H9 (cell line): ENCODE measurements at regions not wholly inside any gene's neighbourhood (a gene's known extent, or its start where the extent isn't known, plus 50 kb on each side); places are given as distances from the start of the nearest gene placed in this dataset.

Experiments used
- DNase-seq: peaks from one replicate; pipeline ENCODE4 v3.0.0-alpha.2; 2017
- H2AFZ ChIP-seq: one replicate; pipeline ENCODE4 v1.6.1; 2013; ENCODE audit warnings: mild to moderate bottlenecking, low read length, control low read depth, moderate library complexity
- H2AK5ac ChIP-seq: 2 replicates; pipeline ENCODE4 v1.6.1; 2013; ENCODE audit warnings: low read length, control low read depth, mixed read lengths; ENCODE audit not compliant: insufficient read length
- H2BK120ac ChIP-seq: one replicate; pipeline ENCODE4 v1.6.1; 2013; ENCODE audit warnings: low read depth, mild to moderate bottlenecking, low read length, control low read depth, inconsistent platforms; ENCODE audit not compliant: poor library complexity, severe bottlenecking
- H2BK12ac ChIP-seq: 2 replicates; pipeline ENCODE4 v1.6.1; 2013; ENCODE audit warnings: low read length, control low read depth, mixed read lengths, low read depth; ENCODE audit not compliant: insufficient read length
- H2BK15ac ChIP-seq: 2 replicates; pipeline ENCODE4 v1.6.1; 2013; ENCODE audit warnings: low read depth, low read length, control low read depth
- H2BK20ac ChIP-seq: one replicate; pipeline ENCODE4 v1.6.1; 2013; ENCODE audit warnings: low read depth, mild to moderate bottlenecking, low read length, control low read depth, inconsistent platforms; ENCODE audit not compliant: poor library complexity, severe bottlenecking
- H2BK5ac ChIP-seq: 2 replicates; pipeline ENCODE4 v1.6.1; 2013; ENCODE audit warnings: low read length, control low read depth, mixed read lengths; ENCODE audit not compliant: insufficient read length
- H3K14ac ChIP-seq: 2 replicates; pipeline ENCODE4 v1.6.1; 2013; ENCODE audit warnings: low read length, control low read depth; ENCODE audit not compliant: insufficient read depth
- H3K18ac ChIP-seq: 2 replicates; pipeline ENCODE4 v1.6.1; 2013; ENCODE audit warnings: low read depth, mild to moderate bottlenecking, mixed read lengths, low read length, control low read depth; ENCODE audit not compliant: insufficient read length
- H3K23ac ChIP-seq: 2 replicates; pipeline ENCODE4 v1.6.1; 2013; ENCODE audit warnings: low read length, control low read depth, mixed read lengths, low read depth; ENCODE audit not compliant: insufficient read length
- H3K23me2 ChIP-seq: 2 replicates; pipeline ENCODE4 v1.6.1; 2013; ENCODE audit warnings: low read depth, mild to moderate bottlenecking, mixed read lengths, low read length, control low read depth; ENCODE audit not compliant: insufficient read length, poor library complexity, severe bottlenecking
- H3K27ac ChIP-seq: 2 replicates; pipeline ENCODE4 v1.5.1; 2013; ENCODE audit warnings: low read length, control low read depth, mixed read lengths, low read depth; ENCODE audit not compliant: insufficient read length
- H3K27me3 ChIP-seq: 2 replicates; pipeline ENCODE4 v1.6.1; 2013; ENCODE audit warnings: low read length, control low read depth, inconsistent platforms; ENCODE audit not compliant: insufficient read depth
- H3K4ac ChIP-seq: 2 replicates; pipeline ENCODE4 v1.6.1; 2013; ENCODE audit warnings: low read depth, mild to moderate bottlenecking, control low read depth, inconsistent platforms, low read length, moderate library complexity
- H3K4me1 ChIP-seq: 2 replicates; pipeline ENCODE4 v1.6.1; 2013; ENCODE audit warnings: low read length, control low read depth, inconsistent platforms; ENCODE audit not compliant: insufficient read depth
- H3K4me2 ChIP-seq: 2 replicates; pipeline ENCODE4 v1.6.1; 2013; ENCODE audit warnings: low read length, control low read depth, mixed read lengths; ENCODE audit not compliant: insufficient read length, insufficient read depth
- H3K56ac ChIP-seq: 2 replicates; pipeline ENCODE4 v1.6.1; 2013; ENCODE audit warnings: low read depth, mild to moderate bottlenecking, mixed read lengths, low read length, control low read depth; ENCODE audit not compliant: insufficient read length
- H3K79me1 ChIP-seq: 2 replicates; pipeline ENCODE4 v1.6.1; 2013; ENCODE audit warnings: low read depth, mild to moderate bottlenecking, moderate library complexity, low read length, control low read depth, inconsistent platforms; ENCODE audit not compliant: insufficient read depth, poor library complexity, severe bottlenecking
- H3K79me2 ChIP-seq: 2 replicates; pipeline ENCODE4 v1.6.1; 2013; ENCODE audit warnings: low read length, control low read depth, inconsistent platforms; ENCODE audit not compliant: insufficient read depth
- H3K9ac ChIP-seq: 2 replicates; pipeline ENCODE4 v1.6.1; 2013; ENCODE audit warnings: low read length, control low read depth, mixed read lengths; ENCODE audit not compliant: insufficient read length; ENCODE audit errors: extremely low read depth
- H3K9me3 ChIP-seq: one replicate; pipeline ENCODE4 v1.6.1; 2013; ENCODE audit warnings: low read depth, low read length, inconsistent platforms; ENCODE audit not compliant: control insufficient read depth
- H3T11ph ChIP-seq: one replicate; pipeline ENCODE4 v1.6.1; 2013; ENCODE audit warnings: mild to moderate bottlenecking, low read length, control low read depth, inconsistent platforms
- H4K20me1 ChIP-seq: one replicate; pipeline ENCODE4 v1.6.1; 2013; ENCODE audit not compliant: control insufficient read depth, insufficient read length, insufficient read depth
- H4K5ac ChIP-seq: 2 replicates; pipeline ENCODE4 v1.6.1; 2013; ENCODE audit warnings: low read depth, mild to moderate bottlenecking, mixed read lengths, low read length, control low read depth; ENCODE audit not compliant: insufficient read length
- H4K8ac ChIP-seq: replicated peaks from 2 replicates; pipeline ENCODE4 v1.6.1; 2013; ENCODE audit warnings: low read length, control low read depth, mixed read lengths, low read depth; ENCODE audit not compliant: insufficient read length
- H4K91ac ChIP-seq: 2 replicates; pipeline ENCODE4 v1.6.1; 2013; ENCODE audit warnings: low read depth, mild to moderate bottlenecking, moderate library complexity, mixed read lengths, low read length, control low read depth; ENCODE audit not compliant: insufficient read length
- H3K27ac Mint-ChIP-seq, 3 experiments: 2 replicates in 2 of 3; 3 replicates in 1 of 3; pipeline ENCODE4 v1.8.0; 2020 to 2021; ENCODE audit warnings: mixed read lengths in 3 of 3, mild to moderate bottlenecking in 1 of 3, moderate library complexity in 1 of 3
- H3K27me3 Mint-ChIP-seq: 2 replicates; pipeline ENCODE4 v1.8.0; 2021; ENCODE audit warnings: low read depth, mild to moderate bottlenecking, moderate library complexity, mixed read lengths
- H3K36me3 Mint-ChIP-seq, 3 experiments: 2 replicates in 2 of 3; 3 replicates in 1 of 3; pipeline ENCODE4 v1.8.0; 2020 to 2021; ENCODE audit warnings: low read depth in 3 of 3, mixed read lengths in 3 of 3; ENCODE audit not compliant: insufficient read depth in 1 of 3
- H3K4me1 Mint-ChIP-seq, 2 experiments: 2 replicates each; pipeline ENCODE4 v1.8.0; 2020; ENCODE audit warnings: mixed read lengths in 2 of 2
- H3K4me3 Mint-ChIP-seq, 2 experiments: 2 replicates in 1 of 2; 3 replicates in 1 of 2; pipeline ENCODE4 v1.8.0; 2020 to 2021; ENCODE audit warnings: mild to moderate bottlenecking in 2 of 2, mixed read lengths in 2 of 2, moderate library complexity in 1 of 2
- H3K9me3 Mint-ChIP-seq, 2 experiments: 2 replicates in 1 of 2; 3 replicates in 1 of 2; pipeline ENCODE4 v1.8.0; 2020; ENCODE audit warnings: mild to moderate bottlenecking in 2 of 2, mixed read lengths in 2 of 2, moderate library complexity in 1 of 2
- CTCF ChIP-seq: fragments of 200-600 bp; sonication (generic); conservative IDR thresholded peaks from 3 replicates; pipeline ENCODE4 v1.8.0; 2021; ENCODE audit warnings: antibody characterized with exemption, mild to moderate bottlenecking
- WGBS: extraction: QIAGEN DNeasy Blood & Tissue Kit; methylation state at CpG from one replicate; pipeline ENCODE4 v1.1.7; 2013; ENCODE audit warnings: missing lambda C conversion rate, low lambda C conversion rate, mixed read lengths; ENCODE audit not compliant: insufficient read length; ENCODE audit errors: extremely low coverage; 5-methylcytosine and 5-hydroxymethylcytosine counted together

GRCh38 chr9:7239708-7240107 lies 481.9 kb downstream of the KDM4C start:
- no peak overlapping the region for H4K8ac ChIP-seq
- H2BK15ac ChIP-seq: no peak overlapping the region
- no peak overlapping the region for H3K14ac ChIP-seq
- WGBS: no CpG with 5 or more reads among the region's 2 CpGs
- H4K5ac ChIP-seq: peak overlapping the region; percentile 36
- no peaks in the 10 kb centered on the region for H3K27me3 ChIP-seq
- no peak overlapping the region for H2BK12ac ChIP-seq
- no peak overlapping the region for H2AK5ac ChIP-seq
- H3K4me2 ChIP-seq: no peak overlapping the region
- TF ChIP-seq CTCF: no peak
- Mint-ChIP-seq H3K27ac (peak overlapping the region; percentile 83 to 97 (median 95); a peak in 6 of 7 replicates), H3K36me3 (peaks cover 0 to 5% (median 0%) of the 10 kb centered on the region in 3 experiments; a peak in 4 of 7 replicates), H3K9me3 (peaks cover 3 to 5% of the 10 kb centered on the region in 2 experiments; a peak in 2 of 5 replicates), H3K4me3 (no peak overlapping the region), H3K4me1 (peaks cover 49 to 65% of the 10 kb centered on the region in 2 experiments), H3K27me3 (no peaks in the 10 kb centered on the region)
- H3K23ac ChIP-seq: no peak overlapping the region
- DNase-seq: peak; percentile 38
- no peak overlapping the region for H3K18ac ChIP-seq
- H3K4ac ChIP-seq: no peak overlapping the region
- no peaks in the 10 kb centered on the region for H3K79me2 ChIP-seq
- H4K20me1 ChIP-seq: no peaks in the 10 kb centered on the region
- no peak overlapping the region for H2BK120ac ChIP-seq
- H3K9me3 ChIP-seq: no peaks in the 10 kb centered on the region
- H3K4me1 ChIP-seq: peaks cover 10% of the 10 kb centered on the region; the same call in 1 of the 2 replicates
- H3K9ac ChIP-seq: no peak overlapping the region
- H4K91ac ChIP-seq: no peak overlapping the region
- no peaks in the 10 kb centered on the region for H3K23me2 ChIP-seq
- no peak overlapping the region for H3K56ac ChIP-seq
- no peak overlapping the region for H3K27ac ChIP-seq
- H2BK5ac ChIP-seq: no peak overlapping the region
- H2BK20ac ChIP-seq: no peak overlapping the region
- no peak overlapping the region for H2AFZ ChIP-seq
- H3K79me1 ChIP-seq: no peaks in the 10 kb centered on the region
- H3T11ph ChIP-seq: no peak overlapping the region
